ENCODE measurements at regions not wholly inside any gene's neighbourhood (a gene's known extent, or its start where the extent isn't known, plus 50 kb on each side); places are given as distances from the start of the nearest gene placed in this dataset.

DNA sequence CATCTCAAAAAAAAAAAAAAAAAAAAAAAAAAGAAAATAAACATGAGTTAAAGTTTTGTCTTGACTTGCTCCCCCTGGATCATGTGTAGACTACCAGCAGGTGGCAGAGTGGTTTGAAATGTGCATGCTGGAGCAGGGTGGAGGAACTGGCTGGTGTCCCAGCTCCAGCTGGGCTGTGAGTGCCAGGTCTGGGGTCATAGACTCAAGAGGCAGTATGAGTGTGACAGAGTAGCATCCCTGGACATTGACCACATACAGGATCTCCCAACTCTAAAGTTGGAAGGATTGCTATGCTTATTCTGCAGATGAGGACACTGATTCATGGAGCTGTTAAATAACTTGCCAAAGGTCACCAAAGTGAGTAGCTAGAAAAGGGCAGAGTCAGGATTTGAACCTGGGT lies 198.0 kb upstream of the MPHOSPH6 start:
- TF ChIP-seq ATF1 (CRISPR knock-in tag; IDR thresholded peaks at IDR 0.05) (no peak), ELF4 (CRISPR knock-in tag; IDR thresholded peaks at IDR 0.05; ENCODE audit: low read depth) (no peak), ZNF121 (CRISPR knock-in tag; IDR thresholded peaks at IDR 0.05) (no peak), ZBTB21 (CRISPR knock-in tag; IDR thresholded peaks at IDR 0.05; ENCODE audit: borderline replicate concordance) (no peak)
- TF ChIP-seq, protein P1, sequence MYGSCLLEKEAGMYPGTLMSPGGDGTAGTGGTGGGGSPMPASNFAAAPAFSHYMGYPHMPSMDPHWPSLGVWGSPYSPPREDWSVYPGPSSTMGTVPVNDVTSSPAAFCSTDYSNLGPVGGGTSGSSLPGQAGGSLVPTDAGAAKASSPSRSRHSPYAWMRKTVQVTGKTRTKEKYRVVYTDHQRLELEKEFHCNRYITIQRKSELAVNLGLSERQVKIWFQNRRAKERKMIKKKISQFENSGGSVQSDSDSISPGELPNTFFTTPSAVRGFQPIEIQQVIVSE (CRISPR knock-in tag; IDR thresholded peaks at IDR 0.05; ENCODE audit: borderline replicate concordance), result no peak
- POLR2A ChIA-PET, result no interaction called here
- DNase-seq (ENCODE audit: low spot score) (peak; percentile 46), ATAC-seq (peak; percentile 85)
- Mint-ChIP-seq H3K27ac (no peak overlapping the region), H3K9me3 (no peaks in the 10 kb centered on the region), H3K36me3 (no peaks in the 10 kb centered on the region), H3K4me3 (no peak overlapping the region), H3K27me3 (ENCODE audit: low read depth) (no peaks in the 10 kb centered on the region; the same call in 1 of the 2 replicates), H3K4me1 (no peaks in the 10 kb centered on the region)
- CTCF ChIA-PET, result interaction anchor here (0.6 to 3.6 kb wide), 19 partner anchors 17 to 1634 kb away, joined by 3 to 25 read pairs (median 3); partner anchors contain the start of gene BCO1

DNA sequence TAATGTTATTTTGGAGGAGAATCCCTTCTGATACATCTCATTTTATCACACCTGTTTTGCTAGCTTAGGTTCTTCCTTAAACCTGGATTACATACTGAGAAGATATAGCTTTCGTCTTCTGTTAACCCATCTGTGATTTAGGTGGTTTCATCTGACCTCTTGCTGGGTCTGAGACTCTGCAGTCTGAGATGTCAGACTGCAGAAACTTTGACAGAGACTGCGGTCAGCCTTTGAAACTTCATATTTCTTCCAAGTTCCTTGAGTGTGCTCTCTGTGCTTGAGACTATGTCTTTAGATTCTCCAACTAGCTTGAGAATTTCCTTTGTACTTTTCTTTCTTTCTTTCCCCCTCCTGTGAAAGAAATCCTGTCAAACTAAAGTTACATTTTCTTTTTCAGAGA lies 196.4 kb upstream of the MPHOSPH6 start:
- ChIA-PET CTCF (interaction anchor here (1.3 to 3.6 kb wide), 4 partner anchors 22 to 103 kb away, joined by 3 to 25 read pairs (median 18); no protein-coding TSS in a partner anchor), POLR2A (no interaction called here)
- H3K27ac Mint-ChIP-seq, result no peak overlapping the region

More for the DNA sequence above, 196.4 kb upstream of the MPHOSPH6 start:
- ATAC-seq (no peak), DNase-seq (ENCODE audit: low spot score) (no peak)
- Mint-ChIP-seq H3K9me3 (no peaks in the 10 kb centered on the region), H3K4me1 (peaks cover 5% of the 10 kb centered on the region; the same call in 1 of the 2 replicates), H3K27me3 (ENCODE audit: low read depth) (no peaks in the 10 kb centered on the region), H3K36me3 (no peaks in the 10 kb centered on the region), H3K4me3 (no peak overlapping the region)
- TF ChIP-seq, protein P2, sequence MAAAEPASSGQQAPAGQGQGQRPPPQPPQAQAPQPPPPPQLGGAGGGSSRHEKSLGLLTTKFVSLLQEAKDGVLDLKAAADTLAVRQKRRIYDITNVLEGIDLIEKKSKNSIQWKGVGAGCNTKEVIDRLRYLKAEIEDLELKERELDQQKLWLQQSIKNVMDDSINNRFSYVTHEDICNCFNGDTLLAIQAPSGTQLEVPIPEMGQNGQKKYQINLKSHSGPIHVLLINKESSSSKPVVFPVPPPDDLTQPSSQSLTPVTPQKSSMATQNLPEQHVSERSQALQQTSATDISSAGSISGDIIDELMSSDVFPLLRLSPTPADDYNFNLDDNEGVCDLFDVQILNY (CRISPR knock-in tag; IDR thresholded peaks at IDR 0.05), result no peak
- TF ChIP-seq ZNF121 (CRISPR knock-in tag; IDR thresholded peaks at IDR 0.05) (no peak), NFYB (CRISPR knock-in tag; conservative IDR thresholded peaks at IDR 0.05; ENCODE audit: low read depth) (no peak), SOX15 (CRISPR knock-in tag; IDR thresholded peaks at IDR 0.05) (no peak), ATF1 (CRISPR knock-in tag; IDR thresholded peaks at IDR 0.05) (no peak), ESRRA (CRISPR knock-in tag; IDR thresholded peaks at IDR 0.05; ENCODE audit: borderline replicate concordance) (no peak), JAZF1 (CRISPR knock-in tag; IDR thresholded peaks at IDR 0.05) (no peak), FOXP1 (CRISPR knock-in tag; IDR thresholded peaks at IDR 0.05; ENCODE audit: borderline replicate concordance) (no peak)
- TF ChIP-seq, protein P3, sequence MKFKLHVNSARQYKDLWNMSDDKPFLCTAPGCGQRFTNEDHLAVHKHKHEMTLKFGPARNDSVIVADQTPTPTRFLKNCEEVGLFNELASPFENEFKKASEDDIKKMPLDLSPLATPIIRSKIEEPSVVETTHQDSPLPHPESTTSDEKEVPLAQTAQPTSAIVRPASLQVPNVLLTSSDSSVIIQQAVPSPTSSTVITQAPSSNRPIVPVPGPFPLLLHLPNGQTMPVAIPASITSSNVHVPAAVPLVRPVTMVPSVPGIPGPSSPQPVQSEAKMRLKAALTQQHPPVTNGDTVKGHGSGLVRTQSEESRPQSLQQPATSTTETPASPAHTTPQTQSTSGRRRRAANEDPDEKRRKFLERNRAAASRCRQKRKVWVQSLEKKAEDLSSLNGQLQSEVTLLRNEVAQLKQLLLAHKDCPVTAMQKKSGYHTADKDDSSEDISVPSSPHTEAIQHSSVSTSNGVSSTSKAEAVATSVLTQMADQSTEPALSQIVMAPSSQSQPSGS (CRISPR knock-in tag; IDR thresholded peaks at IDR 0.05; ENCODE audit: borderline replicate concordance, low read depth), result no peak
- TF ChIP-seq, protein P4, sequence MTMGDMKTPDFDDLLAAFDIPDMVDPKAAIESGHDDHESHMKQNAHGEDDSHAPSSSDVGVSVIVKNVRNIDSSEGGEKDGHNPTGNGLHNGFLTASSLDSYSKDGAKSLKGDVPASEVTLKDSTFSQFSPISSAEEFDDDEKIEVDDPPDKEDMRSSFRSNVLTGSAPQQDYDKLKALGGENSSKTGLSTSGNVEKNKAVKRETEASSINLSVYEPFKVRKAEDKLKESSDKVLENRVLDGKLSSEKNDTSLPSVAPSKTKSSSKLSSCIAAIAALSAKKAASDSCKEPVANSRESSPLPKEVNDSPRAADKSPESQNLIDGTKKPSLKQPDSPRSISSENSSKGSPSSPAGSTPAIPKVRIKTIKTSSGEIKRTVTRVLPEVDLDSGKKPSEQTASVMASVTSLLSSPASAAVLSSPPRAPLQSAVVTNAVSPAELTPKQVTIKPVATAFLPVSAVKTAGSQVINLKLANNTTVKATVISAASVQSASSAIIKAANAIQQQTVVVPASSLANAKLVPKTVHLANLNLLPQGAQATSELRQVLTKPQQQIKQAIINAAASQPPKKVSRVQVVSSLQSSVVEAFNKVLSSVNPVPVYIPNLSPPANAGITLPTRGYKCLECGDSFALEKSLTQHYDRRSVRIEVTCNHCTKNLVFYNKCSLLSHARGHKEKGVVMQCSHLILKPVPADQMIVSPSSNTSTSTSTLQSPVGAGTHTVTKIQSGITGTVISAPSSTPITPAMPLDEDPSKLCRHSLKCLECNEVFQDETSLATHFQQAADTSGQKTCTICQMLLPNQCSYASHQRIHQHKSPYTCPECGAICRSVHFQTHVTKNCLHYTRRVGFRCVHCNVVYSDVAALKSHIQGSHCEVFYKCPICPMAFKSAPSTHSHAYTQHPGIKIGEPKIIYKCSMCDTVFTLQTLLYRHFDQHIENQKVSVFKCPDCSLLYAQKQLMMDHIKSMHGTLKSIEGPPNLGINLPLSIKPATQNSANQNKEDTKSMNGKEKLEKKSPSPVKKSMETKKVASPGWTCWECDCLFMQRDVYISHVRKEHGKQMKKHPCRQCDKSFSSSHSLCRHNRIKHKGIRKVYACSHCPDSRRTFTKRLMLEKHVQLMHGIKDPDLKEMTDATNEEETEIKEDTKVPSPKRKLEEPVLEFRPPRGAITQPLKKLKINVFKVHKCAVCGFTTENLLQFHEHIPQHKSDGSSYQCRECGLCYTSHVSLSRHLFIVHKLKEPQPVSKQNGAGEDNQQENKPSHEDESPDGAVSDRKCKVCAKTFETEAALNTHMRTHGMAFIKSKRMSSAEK (CRISPR knock-in tag; IDR thresholded peaks at IDR 0.05; ENCODE audit: borderline replicate concordance), result no peak
- TF ChIP-seq, protein P5, sequence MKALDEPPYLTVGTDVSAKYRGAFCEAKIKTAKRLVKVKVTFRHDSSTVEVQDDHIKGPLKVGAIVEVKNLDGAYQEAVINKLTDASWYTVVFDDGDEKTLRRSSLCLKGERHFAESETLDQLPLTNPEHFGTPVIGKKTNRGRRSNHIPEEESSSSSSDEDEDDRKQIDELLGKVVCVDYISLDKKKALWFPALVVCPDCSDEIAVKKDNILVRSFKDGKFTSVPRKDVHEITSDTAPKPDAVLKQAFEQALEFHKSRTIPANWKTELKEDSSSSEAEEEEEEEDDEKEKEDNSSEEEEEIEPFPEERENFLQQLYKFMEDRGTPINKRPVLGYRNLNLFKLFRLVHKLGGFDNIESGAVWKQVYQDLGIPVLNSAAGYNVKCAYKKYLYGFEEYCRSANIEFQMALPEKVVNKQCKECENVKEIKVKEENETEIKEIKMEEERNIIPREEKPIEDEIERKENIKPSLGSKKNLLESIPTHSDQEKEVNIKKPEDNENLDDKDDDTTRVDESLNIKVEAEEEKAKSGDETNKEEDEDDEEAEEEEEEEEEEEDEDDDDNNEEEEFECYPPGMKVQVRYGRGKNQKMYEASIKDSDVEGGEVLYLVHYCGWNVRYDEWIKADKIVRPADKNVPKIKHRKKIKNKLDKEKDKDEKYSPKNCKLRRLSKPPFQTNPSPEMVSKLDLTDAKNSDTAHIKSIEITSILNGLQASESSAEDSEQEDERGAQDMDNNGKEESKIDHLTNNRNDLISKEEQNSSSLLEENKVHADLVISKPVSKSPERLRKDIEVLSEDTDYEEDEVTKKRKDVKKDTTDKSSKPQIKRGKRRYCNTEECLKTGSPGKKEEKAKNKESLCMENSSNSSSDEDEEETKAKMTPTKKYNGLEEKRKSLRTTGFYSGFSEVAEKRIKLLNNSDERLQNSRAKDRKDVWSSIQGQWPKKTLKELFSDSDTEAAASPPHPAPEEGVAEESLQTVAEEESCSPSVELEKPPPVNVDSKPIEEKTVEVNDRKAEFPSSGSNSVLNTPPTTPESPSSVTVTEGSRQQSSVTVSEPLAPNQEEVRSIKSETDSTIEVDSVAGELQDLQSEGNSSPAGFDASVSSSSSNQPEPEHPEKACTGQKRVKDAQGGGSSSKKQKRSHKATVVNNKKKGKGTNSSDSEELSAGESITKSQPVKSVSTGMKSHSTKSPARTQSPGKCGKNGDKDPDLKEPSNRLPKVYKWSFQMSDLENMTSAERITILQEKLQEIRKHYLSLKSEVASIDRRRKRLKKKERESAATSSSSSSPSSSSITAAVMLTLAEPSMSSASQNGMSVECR (CRISPR knock-in tag; IDR thresholded peaks at IDR 0.05; ENCODE audit: borderline replicate concordance), result no peak
